PFSK-1 (cell line): ENCODE measurements at regions not wholly inside any gene's neighbourhood (a gene's known extent, or its start where the extent isn't known, plus 50 kb on each side); places are given as distances from the start of the nearest gene placed in this dataset.

Experiments used
- POLR2AphosphoS5 ChIP-seq: IDR thresholded peaks from 2 replicates; pipeline ENCODE4 v1.6.1; 2012; ENCODE audit warnings: low read depth, mild to moderate bottlenecking, control low read depth, low read length, moderate library complexity
- SIN3A ChIP-seq: IDR thresholded peaks from 2 replicates; pipeline ENCODE4 v1.6.1; 2012; ENCODE audit warnings: mild to moderate bottlenecking, low read length, moderate library complexity, borderline replicate concordance; ENCODE audit not compliant: insufficient read depth
- TAF1 ChIP-seq: IDR thresholded peaks from 2 replicates; pipeline ENCODE4 v1.6.1; 2012; ENCODE audit warnings: low read length, control low read depth, borderline replicate concordance; ENCODE audit not compliant: insufficient read depth
- TF ChIP-seq, protein P1 (sequence below), 2 experiments: IDR thresholded peaks; 2 replicates each; pipeline versions ENCODE4 v1.6.1 to v1.8.0; 2011 to 2012; ENCODE audit warnings: low read depth in 2 of 2, low read length in 2 of 2, control low read depth in 1 of 2, inconsistent platforms in 1 of 2, mild to moderate bottlenecking in 1 of 2, moderate library complexity in 1 of 2; ENCODE audit not compliant: insufficient read depth in 1 of 2

DNA sequence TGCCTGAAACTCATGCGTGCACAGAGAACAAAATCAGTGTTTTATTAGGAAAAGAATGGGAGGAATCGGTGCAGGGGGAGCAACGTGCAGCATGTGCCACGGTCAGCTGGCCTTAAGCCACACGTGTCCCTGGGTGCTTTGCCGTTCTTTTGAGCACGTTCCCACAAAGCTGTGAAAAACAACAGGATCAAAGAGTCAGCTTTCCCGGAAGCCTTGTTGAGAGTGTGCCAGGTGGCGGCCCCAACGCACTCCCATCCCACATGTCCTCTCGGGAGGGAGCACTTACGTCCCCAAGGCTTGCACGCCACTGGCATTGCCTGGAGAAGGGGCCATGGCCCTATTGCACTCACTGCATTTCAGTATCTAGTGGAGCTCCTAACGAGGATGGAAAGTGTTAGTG, 511.2 kb downstream of the EIPR1 start:
- TF ChIP-seq POLR2AphosphoS5 (no peak), TAF1 (no peak), SIN3A (no peak)
- TF ChIP-seq, protein P1, sequence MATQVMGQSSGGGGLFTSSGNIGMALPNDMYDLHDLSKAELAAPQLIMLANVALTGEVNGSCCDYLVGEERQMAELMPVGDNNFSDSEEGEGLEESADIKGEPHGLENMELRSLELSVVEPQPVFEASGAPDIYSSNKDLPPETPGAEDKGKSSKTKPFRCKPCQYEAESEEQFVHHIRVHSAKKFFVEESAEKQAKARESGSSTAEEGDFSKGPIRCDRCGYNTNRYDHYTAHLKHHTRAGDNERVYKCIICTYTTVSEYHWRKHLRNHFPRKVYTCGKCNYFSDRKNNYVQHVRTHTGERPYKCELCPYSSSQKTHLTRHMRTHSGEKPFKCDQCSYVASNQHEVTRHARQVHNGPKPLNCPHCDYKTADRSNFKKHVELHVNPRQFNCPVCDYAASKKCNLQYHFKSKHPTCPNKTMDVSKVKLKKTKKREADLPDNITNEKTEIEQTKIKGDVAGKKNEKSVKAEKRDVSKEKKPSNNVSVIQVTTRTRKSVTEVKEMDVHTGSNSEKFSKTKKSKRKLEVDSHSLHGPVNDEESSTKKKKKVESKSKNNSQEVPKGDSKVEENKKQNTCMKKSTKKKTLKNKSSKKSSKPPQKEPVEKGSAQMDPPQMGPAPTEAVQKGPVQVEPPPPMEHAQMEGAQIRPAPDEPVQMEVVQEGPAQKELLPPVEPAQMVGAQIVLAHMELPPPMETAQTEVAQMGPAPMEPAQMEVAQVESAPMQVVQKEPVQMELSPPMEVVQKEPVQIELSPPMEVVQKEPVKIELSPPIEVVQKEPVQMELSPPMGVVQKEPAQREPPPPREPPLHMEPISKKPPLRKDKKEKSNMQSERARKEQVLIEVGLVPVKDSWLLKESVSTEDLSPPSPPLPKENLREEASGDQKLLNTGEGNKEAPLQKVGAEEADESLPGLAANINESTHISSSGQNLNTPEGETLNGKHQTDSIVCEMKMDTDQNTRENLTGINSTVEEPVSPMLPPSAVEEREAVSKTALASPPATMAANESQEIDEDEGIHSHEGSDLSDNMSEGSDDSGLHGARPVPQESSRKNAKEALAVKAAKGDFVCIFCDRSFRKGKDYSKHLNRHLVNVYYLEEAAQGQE (IDR thresholded peaks at IDR 0.05; ENCODE audit: insufficient read depth in 1 of 2, low read depth in 2 of 2, low read length in 2 of 2), result no peak
